Liver (tissue), 8 donors: ENCODE measurements at regions not wholly inside any gene's neighbourhood (a gene's known extent, or its start where the extent isn't known, plus 50 kb on each side); places are given as distances from the start of the nearest gene placed in this dataset.

ENCODE experiments used
- DNase-seq: peaks from one replicate; pipeline ENCODE4 v3.0.0-alpha.2; 2017; ENCODE audit warnings: low spot score
- H3K27ac ChIP-seq, 2 donors: one replicate each; pipeline ENCODE4 v1.7.0; 2013; ENCODE audit warnings: inconsistent platforms in 2 of 2, low read length in 2 of 2, control low read depth in 1 of 2, low read depth in 1 of 2, mild to moderate bottlenecking in 1 of 2
- H3K27me3 ChIP-seq, 4 donors: one replicate each; pipeline versions ENCODE4 v1.6.1 to v1.7.0; 2013; ENCODE audit warnings: low read length in 3 of 4, inconsistent platforms in 1 of 4, mild to moderate bottlenecking in 1 of 4, moderate library complexity in 1 of 4; ENCODE audit not compliant: control insufficient read depth in 4 of 4, insufficient read depth in 4 of 4
- H3K36me3 ChIP-seq, 4 donors: one replicate each; pipeline versions ENCODE4 v1.6.1 to v1.7.0; 2013; ENCODE audit warnings: low read length in 3 of 4, mild to moderate bottlenecking in 3 of 4, low read depth in 1 of 4, moderate library complexity in 1 of 4; ENCODE audit not compliant: control insufficient read depth in 4 of 4, insufficient read depth in 3 of 4
- H3K4me1 ChIP-seq, 4 donors: one replicate each; pipeline versions ENCODE4 v1.6.1 to v1.7.0; 2013; ENCODE audit warnings: low read length in 3 of 4, mild to moderate bottlenecking in 3 of 4, moderate library complexity in 1 of 4; ENCODE audit not compliant: control insufficient read depth in 4 of 4, insufficient read depth in 4 of 4
- H3K4me3 ChIP-seq, 3 donors: one replicate each; pipeline versions ENCODE4 v1.6.1 to v1.7.0; 2013; ENCODE audit warnings: low read length in 3 of 3, control low read depth in 1 of 3, low read depth in 1 of 3, mild to moderate bottlenecking in 1 of 3
- H3K9ac ChIP-seq, 2 donors: one replicate each; pipeline ENCODE4 v1.7.0; 2013; ENCODE audit warnings: low read length in 2 of 2, mild to moderate bottlenecking in 2 of 2, moderate library complexity in 2 of 2, control low read depth in 1 of 2, low read depth in 1 of 2
- H3K9me3 ChIP-seq, 4 donors: one replicate each; pipeline versions ENCODE4 v1.6.1 to v1.7.0; 2013; ENCODE audit warnings: low read length in 3 of 4; ENCODE audit not compliant: control insufficient read depth in 4 of 4
- EGR1 ChIP-seq, 2 donors: IDR thresholded peaks; 2 replicates each; pipeline ENCODE4 v1.6.1; 2016 to 2018; ENCODE audit warnings: antibody characterized with exemption in 2 of 2, low read depth in 2 of 2
- FOXA1 ChIP-seq: IDR thresholded peaks from 2 replicates; pipeline ENCODE4 v1.6.1; 2016; ENCODE audit warnings: antibody characterized with exemption
- FOXA2 ChIP-seq: IDR thresholded peaks from 2 replicates; pipeline ENCODE4 v1.6.1; 2016; ENCODE audit warnings: antibody characterized with exemption
- GABPA ChIP-seq, 2 donors: IDR thresholded peaks in 1 of 2; conservative IDR thresholded peaks in 1 of 2; 2 replicates each; pipeline ENCODE4 v1.6.1; 2016; ENCODE audit warnings: antibody characterized with exemption in 2 of 2, mild to moderate bottlenecking in 1 of 2, moderate library complexity in 1 of 2
- HNF4A ChIP-seq, 2 donors: conservative IDR thresholded peaks; 2 replicates each; pipeline ENCODE4 v1.6.1; 2016; ENCODE audit warnings: antibody characterized with exemption in 2 of 2, mild to moderate bottlenecking in 2 of 2
- HNF4G ChIP-seq: IDR thresholded peaks from 2 replicates; pipeline ENCODE4 v1.6.1; 2016; ENCODE audit warnings: antibody characterized with exemption
- JUND ChIP-seq, 2 donors: IDR thresholded peaks; 2 replicates each; pipeline ENCODE4 v1.6.1; 2016; ENCODE audit warnings: antibody characterized with exemption in 2 of 2
- NR2F2 ChIP-seq: IDR thresholded peaks from 2 replicates; pipeline ENCODE4 v1.6.1; 2016; ENCODE audit warnings: antibody characterized with exemption
- RAD21 ChIP-seq, 2 donors: IDR thresholded peaks; 2 replicates each; pipeline ENCODE4 v1.6.1; 2016; ENCODE audit warnings: antibody characterized with exemption in 2 of 2, mild to moderate bottlenecking in 2 of 2
- RXRA ChIP-seq, 2 donors: IDR thresholded peaks; 2 replicates each; pipeline ENCODE4 v1.6.1; 2017 to 2018; ENCODE audit warnings: antibody characterized with exemption in 2 of 2, mild to moderate bottlenecking in 1 of 2
- SP1 ChIP-seq: IDR thresholded peaks from 2 replicates; pipeline ENCODE4 v1.6.1; 2018; ENCODE audit warnings: antibody characterized with exemption, mild to moderate bottlenecking
- TAF1 ChIP-seq: conservative IDR thresholded peaks from 2 replicates; pipeline ENCODE4 v1.6.1; 2016; ENCODE audit warnings: antibody characterized with exemption, mild to moderate bottlenecking
- YY1 ChIP-seq: IDR thresholded peaks from 2 replicates; pipeline ENCODE4 v1.6.1; 2016; ENCODE audit warnings: antibody characterized with exemption, mild to moderate bottlenecking
- ZBTB33 ChIP-seq: IDR thresholded peaks from 2 replicates; pipeline ENCODE4 v1.6.1; 2016; ENCODE audit warnings: antibody characterized with exemption
- WGBS: extraction: QIAGEN DNeasy Blood & Tissue Kit; methylation state at CpG from one replicate; pipeline ENCODE4 v1.1.7; 2013; 5-methylcytosine and 5-hydroxymethylcytosine counted together
- TF ChIP-seq, protein P1 (sequence below): IDR thresholded peaks from 2 replicates; pipeline ENCODE4 v1.6.1; 2016; ENCODE audit warnings: antibody characterized with exemption
- TF ChIP-seq, protein P2 (sequence below): IDR thresholded peaks from 2 replicates; pipeline ENCODE4 v1.6.1; 2016; ENCODE audit warnings: antibody characterized with exemption
- TF ChIP-seq, protein P3 (sequence below): fragments of 150-350 bp; IDR thresholded peaks from 2 replicates; pipeline ENCODE4 v1.5.1; 2017; ENCODE audit warnings: improper control_type of control experiment, low read depth, low read length; ENCODE audit not compliant: missing input control
- TF ChIP-seq, protein P4 (sequence below): IDR thresholded peaks from 2 replicates; pipeline ENCODE4 v1.6.1; 2016; ENCODE audit warnings: antibody characterized with exemption, mild to moderate bottlenecking
- donor health status: healthy.
- donor health status: healthy.
- donor health status: healthy.
- donor health status: healthy.
- donor health status: healthy.

GRCh38 chr4:30181512-30181911 is 538.7 kb upstream of the PCDH7 start:
- H3K27ac ChIP-seq = no peak overlapping the region
- DNase-seq = no peak
- no peaks in the 10 kb centered on the region for H3K36me3 ChIP-seq
- no peak overlapping the region for H3K4me3 ChIP-seq
- no peak overlapping the region for H3K9ac ChIP-seq
- TF ChIP-seq, protein P1, sequence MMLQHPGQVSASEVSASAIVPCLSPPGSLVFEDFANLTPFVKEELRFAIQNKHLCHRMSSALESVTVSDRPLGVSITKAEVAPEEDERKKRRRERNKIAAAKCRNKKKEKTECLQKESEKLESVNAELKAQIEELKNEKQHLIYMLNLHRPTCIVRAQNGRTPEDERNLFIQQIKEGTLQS = no peak
- TF ChIP-seq EGR1 (IDR thresholded peaks at IDR 0.05; ENCODE audit: low read depth in 2 of 2) = no peak
- TF ChIP-seq ZBTB33 = no peak
- TF ChIP-seq, protein P2, sequence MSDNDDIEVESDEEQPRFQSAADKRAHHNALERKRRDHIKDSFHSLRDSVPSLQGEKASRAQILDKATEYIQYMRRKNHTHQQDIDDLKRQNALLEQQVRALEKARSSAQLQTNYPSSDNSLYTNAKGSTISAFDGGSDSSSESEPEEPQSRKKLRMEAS = no peak
- no peak for TF ChIP-seq FOXA1
- no peak for TF ChIP-seq HNF4A (conservative IDR thresholded peaks at IDR 0.05)
- no peak for TF ChIP-seq RXRA (IDR thresholded peaks at IDR 0.05)
- no peak for TF ChIP-seq JUND (IDR thresholded peaks at IDR 0.05)
- TF ChIP-seq GABPA (IDR thresholded peaks at IDR 0.05 in 1 of 2, conservative IDR thresholded peaks at IDR 0.05 in 1 of 2) = no peak
- TF ChIP-seq, protein P3, sequence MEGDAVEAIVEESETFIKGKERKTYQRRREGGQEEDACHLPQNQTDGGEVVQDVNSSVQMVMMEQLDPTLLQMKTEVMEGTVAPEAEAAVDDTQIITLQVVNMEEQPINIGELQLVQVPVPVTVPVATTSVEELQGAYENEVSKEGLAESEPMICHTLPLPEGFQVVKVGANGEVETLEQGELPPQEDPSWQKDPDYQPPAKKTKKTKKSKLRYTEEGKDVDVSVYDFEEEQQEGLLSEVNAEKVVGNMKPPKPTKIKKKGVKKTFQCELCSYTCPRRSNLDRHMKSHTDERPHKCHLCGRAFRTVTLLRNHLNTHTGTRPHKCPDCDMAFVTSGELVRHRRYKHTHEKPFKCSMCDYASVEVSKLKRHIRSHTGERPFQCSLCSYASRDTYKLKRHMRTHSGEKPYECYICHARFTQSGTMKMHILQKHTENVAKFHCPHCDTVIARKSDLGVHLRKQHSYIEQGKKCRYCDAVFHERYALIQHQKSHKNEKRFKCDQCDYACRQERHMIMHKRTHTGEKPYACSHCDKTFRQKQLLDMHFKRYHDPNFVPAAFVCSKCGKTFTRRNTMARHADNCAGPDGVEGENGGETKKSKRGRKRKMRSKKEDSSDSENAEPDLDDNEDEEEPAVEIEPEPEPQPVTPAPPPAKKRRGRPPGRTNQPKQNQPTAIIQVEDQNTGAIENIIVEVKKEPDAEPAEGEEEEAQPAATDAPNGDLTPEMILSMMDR = no peak
- no peak for TF ChIP-seq SP1
- TF ChIP-seq NR2F2 = no peak
- no peak for TF ChIP-seq TAF1
- TF ChIP-seq RAD21 (IDR thresholded peaks at IDR 0.05) = no peak
- TF ChIP-seq HNF4G = no peak
- no peak for TF ChIP-seq YY1
- TF ChIP-seq, protein P4, sequence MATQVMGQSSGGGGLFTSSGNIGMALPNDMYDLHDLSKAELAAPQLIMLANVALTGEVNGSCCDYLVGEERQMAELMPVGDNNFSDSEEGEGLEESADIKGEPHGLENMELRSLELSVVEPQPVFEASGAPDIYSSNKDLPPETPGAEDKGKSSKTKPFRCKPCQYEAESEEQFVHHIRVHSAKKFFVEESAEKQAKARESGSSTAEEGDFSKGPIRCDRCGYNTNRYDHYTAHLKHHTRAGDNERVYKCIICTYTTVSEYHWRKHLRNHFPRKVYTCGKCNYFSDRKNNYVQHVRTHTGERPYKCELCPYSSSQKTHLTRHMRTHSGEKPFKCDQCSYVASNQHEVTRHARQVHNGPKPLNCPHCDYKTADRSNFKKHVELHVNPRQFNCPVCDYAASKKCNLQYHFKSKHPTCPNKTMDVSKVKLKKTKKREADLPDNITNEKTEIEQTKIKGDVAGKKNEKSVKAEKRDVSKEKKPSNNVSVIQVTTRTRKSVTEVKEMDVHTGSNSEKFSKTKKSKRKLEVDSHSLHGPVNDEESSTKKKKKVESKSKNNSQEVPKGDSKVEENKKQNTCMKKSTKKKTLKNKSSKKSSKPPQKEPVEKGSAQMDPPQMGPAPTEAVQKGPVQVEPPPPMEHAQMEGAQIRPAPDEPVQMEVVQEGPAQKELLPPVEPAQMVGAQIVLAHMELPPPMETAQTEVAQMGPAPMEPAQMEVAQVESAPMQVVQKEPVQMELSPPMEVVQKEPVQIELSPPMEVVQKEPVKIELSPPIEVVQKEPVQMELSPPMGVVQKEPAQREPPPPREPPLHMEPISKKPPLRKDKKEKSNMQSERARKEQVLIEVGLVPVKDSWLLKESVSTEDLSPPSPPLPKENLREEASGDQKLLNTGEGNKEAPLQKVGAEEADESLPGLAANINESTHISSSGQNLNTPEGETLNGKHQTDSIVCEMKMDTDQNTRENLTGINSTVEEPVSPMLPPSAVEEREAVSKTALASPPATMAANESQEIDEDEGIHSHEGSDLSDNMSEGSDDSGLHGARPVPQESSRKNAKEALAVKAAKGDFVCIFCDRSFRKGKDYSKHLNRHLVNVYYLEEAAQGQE = no peak
- no peak for TF ChIP-seq FOXA2
- H3K4me1 ChIP-seq = no peaks in the 10 kb centered on the region
- H3K27me3 ChIP-seq = no peaks in the 10 kb centered on the region
- no peaks in the 10 kb centered on the region for H3K9me3 ChIP-seq
- WGBS = 81% methylated on average over 4 of the region's 4 CpGs

- Histone ChIP-seq H3K4me3 (no peak overlapping the region), H3K27me3 (no peaks in the 10 kb centered on the region), H3K27ac (no peak overlapping the region), H3K9ac (no peak overlapping the region), H3K9me3 (no peaks in the 10 kb centered on the region), H3K4me1 (no peaks in the 10 kb centered on the region), H3K36me3 (no peaks in the 10 kb centered on the region)
- 62% methylated on average over 2 of the region's 2 CpGs for WGBS
- no peak for DNase-seq
- no peak for TF ChIP-seq TAF1
- TF ChIP-seq RXRA (IDR thresholded peaks at IDR 0.05) = no peak
- no peak for TF ChIP-seq GABPA (IDR thresholded peaks at IDR 0.05 in 1 of 2, conservative IDR thresholded peaks at IDR 0.05 in 1 of 2)
- no peak for TF ChIP-seq SP1
- TF ChIP-seq, protein P3 = no peak
- no peak for TF ChIP-seq EGR1 (IDR thresholded peaks at IDR 0.05; ENCODE audit: low read depth in 2 of 2)
- no peak for TF ChIP-seq HNF4G
- no peak for TF ChIP-seq JUND (IDR thresholded peaks at IDR 0.05)
- no peak for TF ChIP-seq NR2F2
- TF ChIP-seq FOXA2 = no peak
- TF ChIP-seq, protein P2 = no peak
- TF ChIP-seq, protein P1 = no peak
- no peak for TF ChIP-seq RAD21 (IDR thresholded peaks at IDR 0.05)
Measured at GRCh38 chr4:30181918-30182317, 538.3 kb upstream of the PCDH7 start.
